ENCODE measurements at regions not wholly inside any gene's neighbourhood (a gene's known extent, or its start where the extent isn't known, plus 50 kb on each side); places are given as distances from the start of the nearest gene placed in this dataset.
"Not testable (repeated sequence)": the region's sequence is repeated elsewhere in the genome, so short reads cannot be mapped to it uniquely, and the experiment has no call there.

DNA sequence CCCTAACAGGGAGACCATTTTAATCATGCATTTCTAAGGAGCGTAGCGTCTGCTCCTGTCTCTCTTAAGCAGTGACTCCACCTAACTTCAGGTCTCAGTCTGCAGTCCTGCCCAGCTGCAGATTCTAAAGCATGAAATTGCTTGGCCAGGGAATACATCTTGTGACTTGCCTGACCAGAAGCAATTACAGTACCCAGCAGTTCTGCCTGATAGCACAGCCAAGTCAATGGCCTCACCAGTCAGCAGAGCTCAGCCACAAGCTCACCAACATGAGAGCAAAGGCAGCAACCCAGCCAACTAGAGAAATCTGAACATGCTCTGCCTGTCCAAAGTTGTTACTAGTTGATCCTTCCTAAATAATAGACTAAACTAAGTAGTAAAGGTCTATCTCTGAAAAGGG lies 2011.9 kb upstream of the PCDH10 start:
- DNase-seq: no peak

DNA sequence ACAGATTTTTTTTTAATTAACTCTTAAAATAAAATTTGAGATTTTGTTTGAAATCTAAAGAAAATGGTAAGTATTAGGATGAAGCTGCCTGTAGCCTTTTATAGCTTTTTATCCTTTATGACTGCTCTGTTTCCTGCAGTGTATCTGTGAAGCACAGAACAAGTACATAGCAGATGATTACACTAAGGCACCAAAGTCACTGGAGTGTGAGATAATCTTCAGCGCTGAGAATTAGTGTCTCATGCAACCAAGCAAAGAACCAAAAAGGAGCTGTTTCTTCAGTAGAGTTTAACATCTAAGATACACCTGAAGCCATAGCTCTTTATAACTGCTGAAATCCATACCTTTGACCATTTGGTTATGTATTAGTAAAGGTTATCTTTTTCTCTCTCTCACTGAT lies 1989.8 kb upstream of the PCDH10 start:
- DNase-seq: no peak

- no peak for DNase-seq
Measured at GRCh38 chr4:131192318-131192717, 1956.8 kb upstream of the PCDH10 start.

DNA sequence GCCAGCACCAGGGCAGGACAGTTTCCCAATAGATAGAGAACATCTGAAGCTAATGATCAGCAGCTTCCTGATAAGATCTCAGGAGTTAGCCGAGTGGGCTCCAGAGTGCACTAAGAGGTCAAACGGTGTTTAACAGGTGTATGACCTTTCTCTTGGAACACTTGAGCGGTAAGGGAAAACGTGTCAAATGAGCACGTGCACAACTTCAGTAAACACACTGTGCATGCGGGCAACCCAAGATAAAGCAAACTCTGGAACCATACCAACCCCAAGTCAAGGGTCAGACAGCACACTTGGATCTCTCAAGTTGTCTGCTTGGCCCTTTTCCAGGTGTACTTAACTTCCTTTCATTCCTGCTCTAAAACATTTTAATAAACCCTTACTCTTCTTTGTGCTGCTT lies 1941.5 kb upstream of the PCDH10 start:
- no peak for DNase-seq

- DNase-seq: no peak
Measured at GRCh38 chr4:131248314-131248713, 1900.8 kb upstream of the PCDH10 start.

GRCh38 chr4:131251321-131251720 lies 1897.8 kb upstream of the PCDH10 start:
- no peak for DNase-seq

- no peak for DNase-seq
Measured at GRCh38 chr4:131257241-131257640, 1891.9 kb upstream of the PCDH10 start.

GRCh38 chr4:131258361-131258760 lies 1890.7 kb upstream of the PCDH10 start:
- DNase-seq: no peak

DNA sequence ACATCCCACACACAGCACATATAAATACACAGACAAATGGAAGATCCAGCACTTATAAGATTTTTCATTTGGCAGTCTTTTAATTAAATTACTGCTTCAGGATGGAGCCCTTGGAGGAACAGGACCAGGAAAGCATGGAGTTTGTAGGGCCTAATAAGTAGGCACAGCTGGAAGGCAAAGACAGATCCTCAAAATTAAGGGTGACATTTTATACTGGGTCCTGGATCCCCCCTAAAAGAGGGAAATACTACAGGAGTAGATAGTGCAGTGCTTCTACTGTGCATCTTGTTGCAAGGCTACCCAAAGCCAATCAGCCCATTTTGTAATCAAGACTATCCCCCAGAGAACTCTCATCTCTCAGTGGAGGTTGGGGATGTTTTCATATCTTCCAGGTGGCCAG lies 1860.7 kb upstream of the PCDH10 start:
- DNase-seq: no peak

DNA sequence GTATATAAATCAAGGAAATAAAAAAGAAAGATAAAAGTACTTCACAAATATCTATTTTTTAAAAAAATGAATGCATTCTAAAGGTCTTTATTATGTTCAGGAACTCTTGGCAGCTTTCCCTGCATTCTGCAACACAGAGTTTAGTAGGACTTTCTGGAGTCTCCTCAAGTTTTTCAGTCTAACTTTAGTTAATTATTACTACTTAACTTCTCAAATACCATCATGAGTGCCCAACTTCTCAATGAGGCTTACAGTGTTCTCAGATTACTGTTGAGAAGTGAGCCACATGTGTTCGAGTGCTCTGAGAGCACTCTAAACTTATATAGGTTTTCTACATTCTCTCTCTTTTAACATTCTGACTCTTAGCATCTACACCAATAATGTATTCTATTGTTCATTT lies 1852.9 kb upstream of the PCDH10 start:
- no peak for DNase-seq

GRCh38 chr4:131302108-131302507 lies 1847.0 kb upstream of the PCDH10 start:
- DNase-seq: no peak

- DNase-seq: no peak
Measured at GRCh38 chr4:131304686-131305085, 1844.4 kb upstream of the PCDH10 start.

GRCh38 chr4:131309628-131310027 lies 1839.5 kb upstream of the PCDH10 start:
- no peak for DNase-seq

DNA sequence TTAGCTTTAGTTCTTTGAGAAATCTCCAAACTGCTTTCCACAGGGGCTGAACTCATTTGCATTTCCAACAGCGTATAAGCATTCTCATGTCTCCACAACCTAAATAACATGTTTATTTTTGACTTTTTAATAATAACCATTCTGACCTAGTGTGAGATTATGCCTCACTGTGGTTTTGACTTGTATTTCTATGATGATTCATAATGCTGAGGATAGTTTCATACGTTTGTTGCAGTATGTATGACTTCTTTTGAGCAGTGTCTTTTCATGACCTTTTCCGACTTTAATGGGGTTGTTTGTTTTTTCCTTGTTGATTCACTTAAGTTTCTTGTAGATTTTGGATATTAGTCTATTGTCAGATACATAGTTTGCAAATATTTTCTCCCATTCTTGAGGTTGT lies 1833.0 kb upstream of the PCDH10 start:
- no peak for DNase-seq

DNA sequence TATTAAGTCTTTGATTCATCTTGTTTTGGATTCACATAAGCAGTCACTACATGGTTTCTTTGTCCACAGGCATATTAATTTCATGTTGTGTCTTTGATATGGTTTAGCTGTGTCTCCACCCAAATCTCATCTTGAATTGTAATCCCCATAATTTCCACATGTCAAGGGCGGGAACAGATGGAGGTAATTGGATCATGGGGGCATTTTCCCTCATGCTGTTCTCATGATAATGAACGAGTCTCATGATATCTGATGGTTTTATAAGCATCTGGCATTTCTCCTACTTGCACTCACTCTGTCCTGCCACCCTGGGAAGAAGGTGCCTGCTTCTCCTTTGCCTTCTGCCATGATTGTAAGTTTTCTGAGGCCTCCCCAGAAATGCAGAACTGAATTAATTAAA lies 1811.2 kb upstream of the PCDH10 start:
- no peak for DNase-seq

DNA sequence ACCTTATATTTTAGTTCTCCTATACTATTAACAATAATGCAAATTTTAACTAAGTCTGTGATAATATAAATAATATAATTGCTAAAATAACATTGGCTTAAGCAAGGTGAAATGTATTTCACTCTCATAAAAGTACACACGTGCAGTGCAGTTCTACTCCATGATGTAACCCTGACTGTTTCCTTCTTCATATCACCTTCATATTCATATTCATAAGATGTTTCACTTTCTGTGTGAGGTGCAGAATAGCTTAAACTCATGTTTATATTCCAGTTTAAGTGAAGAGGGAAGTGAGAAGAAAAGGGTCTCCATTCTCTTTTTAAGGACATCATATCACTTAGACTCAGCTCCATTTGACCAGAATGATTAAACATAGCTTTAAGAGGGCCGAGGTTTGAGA lies 1810.0 kb upstream of the PCDH10 start:
- DNase-seq: no peak

DNA sequence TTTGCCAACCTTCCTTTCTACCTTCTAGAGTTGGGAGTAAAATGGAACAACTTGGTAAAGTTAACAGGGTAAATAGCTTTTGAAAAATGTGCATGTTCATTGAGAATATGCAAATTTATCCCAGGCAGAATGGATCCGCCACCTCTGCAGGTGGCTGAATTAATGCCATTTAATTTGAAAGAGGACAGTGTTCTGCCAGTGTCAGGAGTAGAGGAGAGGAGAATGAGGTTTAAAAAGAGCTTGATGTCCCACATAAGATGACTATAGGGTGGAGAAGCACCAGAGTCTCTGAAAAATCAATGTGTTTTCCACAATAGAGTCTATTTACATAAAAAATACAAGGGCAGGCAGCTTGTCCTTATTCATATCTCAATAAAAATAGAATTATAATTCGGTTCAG lies 1804.3 kb upstream of the PCDH10 start:
- no peak for DNase-seq

DNA sequence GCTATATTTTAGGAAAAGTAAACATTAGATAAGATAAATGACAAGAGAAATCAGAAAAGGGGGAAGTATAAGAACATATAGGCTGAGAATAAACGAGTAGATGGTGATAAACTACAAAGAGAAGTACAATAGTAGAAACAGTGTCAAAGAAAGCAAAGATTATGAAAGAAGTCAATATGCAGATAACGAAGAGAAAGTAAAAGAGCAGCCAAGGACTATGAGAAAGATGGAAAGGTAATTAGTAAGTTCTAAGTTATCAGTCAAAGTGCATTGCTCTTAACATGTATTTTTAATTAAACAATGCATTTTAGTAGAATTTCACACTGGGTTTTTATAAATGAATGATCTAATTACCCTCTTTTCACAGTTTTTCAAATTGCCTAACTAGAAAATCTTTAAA lies 1801.3 kb upstream of the PCDH10 start:
- DNase-seq: no peak

DNA sequence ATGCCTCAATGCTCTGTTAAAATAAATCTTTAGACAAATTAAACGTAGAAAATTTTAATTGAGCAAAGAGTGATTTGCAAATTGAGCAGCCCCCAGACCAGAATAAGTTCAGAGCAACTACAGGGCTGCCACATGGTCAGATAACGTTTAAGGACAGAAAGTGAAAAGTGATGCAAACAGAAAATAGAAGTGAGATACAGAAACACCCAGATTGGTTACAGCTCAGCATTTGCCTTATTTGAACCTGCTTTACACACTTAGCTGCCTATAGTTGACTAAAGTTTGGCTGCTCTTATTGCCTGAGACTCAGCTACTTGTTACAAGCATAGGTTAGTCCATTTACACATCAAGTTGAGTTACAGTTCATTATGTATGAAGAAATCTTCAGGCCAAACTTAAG lies 1800.8 kb upstream of the PCDH10 start:
- no peak for DNase-seq

- not testable (repeated sequence) for DNase-seq
Measured at GRCh38 chr4:131352371-131352770, 1796.7 kb upstream of the PCDH10 start.

- DNase-seq: no peak
Measured at GRCh38 chr4:131366714-131367113, 1782.4 kb upstream of the PCDH10 start.

DNA sequence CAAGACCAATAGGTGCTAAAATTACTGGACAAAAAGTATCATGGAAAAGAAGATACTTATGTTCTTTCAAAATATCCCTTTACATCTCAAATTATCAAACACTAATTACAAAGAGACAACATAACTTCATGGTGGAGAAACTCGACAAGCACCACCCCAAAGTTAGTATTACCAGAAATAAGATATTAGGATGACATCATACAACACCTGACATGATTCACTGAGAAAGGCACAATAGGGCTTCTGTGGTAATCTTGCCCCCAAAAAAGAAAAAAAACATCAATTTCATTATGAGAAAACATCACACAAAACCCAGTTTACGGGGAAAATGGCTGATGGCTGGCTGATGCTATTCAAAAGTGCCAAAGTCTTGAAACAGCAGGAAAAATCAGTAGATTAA lies 1781.7 kb upstream of the PCDH10 start:
- DNase-seq: no peak

- DNase-seq: no peak
Measured at GRCh38 chr4:131370846-131371245, 1778.2 kb upstream of the PCDH10 start.

- DNase-seq: no peak
Measured at GRCh38 chr4:131381055-131381454, 1768.0 kb upstream of the PCDH10 start.

DNA sequence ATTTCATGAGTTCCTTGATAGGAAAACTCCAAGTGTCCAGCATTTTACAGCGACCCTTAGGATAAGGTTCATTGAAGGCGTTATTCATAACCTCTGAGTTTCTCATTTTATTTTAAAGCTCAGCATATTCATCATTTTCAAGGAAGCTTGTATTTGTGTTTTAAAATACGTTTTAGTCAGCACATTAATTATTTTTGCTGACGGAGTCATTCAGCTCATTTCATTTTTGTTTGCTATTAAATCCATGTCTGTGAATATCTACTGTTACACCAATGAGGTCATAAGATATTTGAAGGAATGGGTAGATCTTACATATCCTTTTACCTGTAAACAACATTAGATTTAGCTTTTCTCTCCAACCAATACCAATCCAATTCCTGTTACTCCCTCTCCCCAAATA lies 1766.3 kb upstream of the PCDH10 start:
- no peak for DNase-seq

DNA sequence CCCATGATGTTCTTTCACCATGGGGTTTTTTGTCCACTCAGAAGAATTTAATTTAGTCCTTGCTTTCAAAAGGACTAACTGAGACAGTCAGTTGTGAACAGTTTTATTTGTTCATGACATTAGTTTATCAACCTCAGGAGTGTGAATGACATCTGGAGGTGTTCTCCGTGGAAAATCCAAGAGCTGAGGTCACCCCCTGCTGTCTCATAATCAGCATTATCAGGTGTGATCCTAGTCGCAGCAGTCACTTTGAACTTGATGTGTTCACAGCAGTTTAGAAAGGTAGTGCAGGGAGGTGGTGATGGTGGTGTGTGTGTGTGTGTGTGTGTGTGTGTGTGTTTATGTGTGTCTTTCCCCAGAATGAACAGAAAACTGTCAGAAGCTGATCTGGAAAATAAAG lies 1760.8 kb upstream of the PCDH10 start:
- DNase-seq: no peak
